HG03045 (cell line): ENCODE measurements at regions not wholly inside any gene's neighbourhood (a gene's known extent, or its start where the extent isn't known, plus 50 kb on each side); places are given as distances from the start of the nearest gene placed in this dataset.

Experiments
- ATAC-seq: cut with Tn5 transposase; IDR thresholded peaks from one replicate; pipeline ENCODE4 v1.9.1; 2021; ENCODE audit warnings: mild to moderate bottlenecking, moderate library complexity; ENCODE audit not compliant: unreplicated experiment

GRCh38 chr18:29647700-29648099 is 1394.8 kb downstream of the DSC3 start:
- ATAC-seq: no peak

- no peak for ATAC-seq
Measured at GRCh38 chr18:29644276-29644675, 1398.3 kb downstream of the DSC3 start.

DNA sequence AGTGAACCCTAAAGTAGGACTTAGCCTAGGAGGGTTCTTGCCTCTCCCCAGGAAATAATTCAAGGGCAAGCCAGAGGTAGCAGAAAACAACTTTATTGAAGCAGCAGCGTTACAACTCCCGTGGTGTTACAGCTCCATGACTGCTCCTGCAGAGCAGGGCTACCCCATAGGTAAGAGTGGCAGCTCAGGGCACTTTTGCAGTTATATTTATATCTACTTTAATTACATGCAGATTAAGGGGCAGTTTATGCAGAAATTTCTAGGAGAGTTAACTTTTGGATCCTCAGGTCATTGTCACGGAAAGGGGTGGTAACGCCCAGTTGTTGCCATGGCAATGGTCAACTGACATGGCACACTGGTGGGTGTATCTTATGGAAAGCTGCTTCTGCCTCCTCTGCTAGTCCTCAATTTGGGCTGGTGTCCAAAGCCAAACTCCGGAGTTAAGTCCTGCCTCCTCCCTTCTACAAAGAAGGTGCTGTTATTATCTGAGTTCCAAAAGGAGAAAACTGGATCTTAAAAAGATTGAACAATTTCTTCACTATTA is 1413.0 kb downstream of the DSC3 start:
- no peak for ATAC-seq

- no peak for ATAC-seq
Measured at GRCh38 chr18:29626094-29626493, 1416.4 kb downstream of the DSC3 start.

- ATAC-seq: no peak
Measured at GRCh38 chr18:29616867-29617266, 1425.7 kb downstream of the DSC3 start.

DNA sequence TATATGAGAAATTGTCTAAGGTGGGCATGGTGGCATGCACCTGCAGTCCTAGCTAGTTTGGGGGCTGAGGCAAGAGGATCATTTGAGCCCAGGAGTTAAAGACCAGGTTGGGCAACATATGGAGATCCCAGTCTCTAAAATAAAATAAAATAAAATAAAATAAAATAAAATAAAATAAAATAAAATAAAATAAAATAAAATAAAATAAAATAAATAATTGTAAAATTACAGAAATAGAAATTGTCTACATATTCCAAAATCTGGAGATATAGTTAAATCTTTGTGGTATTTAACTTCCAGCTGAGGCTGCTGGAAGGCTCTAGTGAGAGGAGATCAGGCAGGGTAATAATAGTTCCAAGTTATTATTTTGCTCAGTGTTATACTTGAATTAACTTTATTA is 1432.1 kb upstream of the CDH2 start:
- ATAC-seq: no peak

- ATAC-seq: no peak
Measured at GRCh38 chr18:29605365-29605764, 1428.4 kb upstream of the CDH2 start.

GRCh38 chr18:29596959-29597358 is 1420.0 kb upstream of the CDH2 start:
- ATAC-seq: no peak

DNA sequence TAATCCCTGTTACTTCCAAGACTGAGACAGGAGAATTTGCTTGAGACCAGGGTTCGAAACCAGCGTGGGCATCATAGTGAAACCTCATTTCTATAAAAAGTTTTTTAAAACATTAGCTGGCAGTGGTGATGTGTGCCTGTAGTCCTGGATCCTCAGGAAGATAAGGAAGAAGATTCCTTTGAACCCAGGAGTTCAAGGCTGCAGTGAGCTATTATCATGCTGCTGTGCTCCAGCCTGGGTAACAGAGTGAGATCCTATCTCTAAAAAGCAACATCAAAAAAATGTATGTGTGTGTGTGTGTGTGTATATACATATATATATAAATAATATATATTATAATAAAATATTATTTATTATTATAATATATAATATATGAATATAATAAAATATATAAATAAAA is 1417.6 kb upstream of the CDH2 start:
- no peak for ATAC-seq

GRCh38 chr18:29588446-29589100 is 1411.6 kb upstream of the CDH2 start:
- no peak for ATAC-seq

- no peak for ATAC-seq
Measured at GRCh38 chr18:29586210-29586609, 1409.3 kb upstream of the CDH2 start.

- ATAC-seq: no peak
Measured at GRCh38 chr18:29560270-29560669, 1383.3 kb upstream of the CDH2 start.

- no peak for ATAC-seq
Measured at GRCh38 chr18:29556070-29556469, 1379.1 kb upstream of the CDH2 start.

DNA sequence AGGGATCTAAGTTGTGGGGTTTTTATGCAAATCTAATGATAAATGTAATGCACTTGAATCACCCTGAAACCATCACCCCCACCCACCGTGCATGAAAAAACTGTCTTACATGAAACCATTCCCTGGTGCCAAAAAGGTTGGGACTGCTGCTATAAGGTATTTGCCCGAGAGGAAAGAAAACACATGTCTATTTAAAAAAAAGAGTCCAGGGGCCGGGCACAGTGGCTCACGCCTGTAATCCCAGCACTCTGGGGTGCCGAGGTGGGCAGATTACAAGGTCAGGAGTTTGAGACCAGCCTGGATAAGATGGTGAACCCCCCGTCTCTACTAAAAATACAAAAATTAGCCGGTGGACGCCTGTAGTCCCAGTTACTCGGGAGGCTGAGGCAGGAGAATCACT is 1372.8 kb upstream of the CDH2 start:
- ATAC-seq: no peak

GRCh38 chr18:29547626-29548025 is 1370.7 kb upstream of the CDH2 start:
- ATAC-seq: no peak

DNA sequence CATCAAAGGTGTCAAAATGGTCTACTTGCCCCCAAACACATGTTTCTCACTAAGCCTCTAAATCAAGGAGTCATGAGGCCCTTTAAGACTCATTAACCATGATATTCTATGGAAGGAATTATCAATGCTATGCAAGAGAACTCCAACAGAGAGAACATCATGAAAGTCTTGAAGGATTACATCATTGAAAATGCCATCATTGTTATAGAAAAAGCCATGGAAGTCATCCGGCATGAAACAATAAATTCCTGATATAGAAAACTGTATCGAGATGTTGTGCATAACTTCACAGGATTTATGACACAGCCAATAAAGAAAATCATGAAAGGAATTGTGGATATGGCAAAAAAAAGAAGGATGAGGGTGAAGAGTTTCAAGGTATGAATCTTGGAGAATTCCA is 1363.6 kb upstream of the CDH2 start:
- no peak for ATAC-seq

GRCh38 chr18:29531746-29532145 is 1354.8 kb upstream of the CDH2 start:
- no peak for ATAC-seq

DNA sequence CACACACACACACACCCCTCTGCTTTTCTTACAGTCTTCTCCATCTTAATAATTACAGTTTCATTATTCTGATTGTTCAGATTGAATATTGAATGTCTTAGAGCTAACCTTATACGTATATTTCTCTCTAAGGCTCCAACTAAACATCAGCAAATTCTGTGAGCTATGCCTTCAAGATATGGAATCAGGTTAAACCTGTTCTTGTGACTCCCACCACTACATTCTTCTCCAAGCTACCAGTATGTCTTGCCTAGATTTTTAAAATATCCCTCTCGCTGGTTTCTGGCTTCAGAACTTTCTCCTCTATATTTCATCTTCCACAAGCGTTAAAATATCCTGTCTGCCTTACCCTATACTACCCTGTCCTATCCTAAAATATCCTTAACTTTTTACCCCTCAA is 1346.4 kb upstream of the CDH2 start:
- no peak for ATAC-seq

- ATAC-seq: no peak
Measured at GRCh38 chr18:29512761-29513160, 1335.8 kb upstream of the CDH2 start.

- ATAC-seq: no peak
Measured at GRCh38 chr18:29512203-29512602, 1335.3 kb upstream of the CDH2 start.

- ATAC-seq: no peak
Measured at GRCh38 chr18:29501952-29502351, 1325.0 kb upstream of the CDH2 start.

GRCh38 chr18:29496152-29496680 is 1319.3 kb upstream of the CDH2 start:
- ATAC-seq: no peak

GRCh38 chr18:29494371-29494770 is 1317.4 kb upstream of the CDH2 start:
- no peak for ATAC-seq
